ENCODE measurements at regions not wholly inside any gene's neighbourhood (a gene's known extent, or its start where the extent isn't known, plus 50 kb on each side); places are given as distances from the start of the nearest gene placed in this dataset.

DNA sequence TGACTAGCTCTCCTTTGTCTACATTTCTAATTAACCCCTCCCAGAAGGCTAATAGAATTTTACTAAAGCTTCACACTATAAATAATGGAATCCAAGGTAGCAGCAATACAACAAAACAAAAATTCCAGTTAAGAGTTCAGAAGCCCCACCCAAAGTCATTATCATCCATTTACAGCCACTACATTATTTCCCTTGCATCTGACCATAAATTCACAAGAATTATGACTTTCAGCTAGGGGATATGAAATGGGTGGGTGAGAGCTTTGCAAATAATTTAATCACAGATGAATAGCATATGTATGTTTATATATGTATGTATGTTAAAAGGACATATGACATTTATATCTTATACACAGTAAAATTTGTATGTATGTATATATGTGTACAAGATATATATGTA lies 65.3 kb upstream of the PTGDR start:
- Mint-ChIP-seq H3K27ac (no peak overlapping the region), H3K9me3 (peaks cover 42% of the 10 kb centered on the region), H3K4me1 (0 out of 2 replicates have a peak, but pooled peaks cover 3% of the 10 kb centered on the region), H3K36me3 (peaks cover 16% of the 10 kb centered on the region), H3K4me3 (no peak overlapping the region), H3K27me3 (ENCODE audit: low read depth) (no peaks in the 10 kb centered on the region)
- DNase-seq (ENCODE audit: low spot score) (no peak), ATAC-seq (no peak)
- ChIA-PET CTCF (no interaction called here), POLR2A (no interaction called here)
- TF ChIP-seq CBFB (CRISPR knock-in tag; IDR thresholded peaks at IDR 0.05; ENCODE audit: low read depth) (no peak), ESRRA (CRISPR knock-in tag; IDR thresholded peaks at IDR 0.05; ENCODE audit: borderline replicate concordance) (no peak), MYBL2 (CRISPR knock-in tag; IDR thresholded peaks at IDR 0.05) (no peak), ZNF219 (CRISPR knock-in tag; IDR thresholded peaks at IDR 0.05; ENCODE audit: borderline replicate concordance) (no peak), ZNF396 (CRISPR knock-in tag; IDR thresholded peaks at IDR 0.05; ENCODE audit: borderline replicate concordance) (no peak), HMGA2 (CRISPR knock-in tag; IDR thresholded peaks at IDR 0.05) (no peak), SMAD4 (CRISPR knock-in tag; IDR thresholded peaks at IDR 0.05) (no peak), IRF2 (CRISPR knock-in tag; IDR thresholded peaks at IDR 0.05; ENCODE audit: borderline replicate concordance, low read depth) (no peak), ELF4 (CRISPR knock-in tag; IDR thresholded peaks at IDR 0.05; ENCODE audit: low read depth) (no peak), RELA (CRISPR knock-in tag; IDR thresholded peaks at IDR 0.05; ENCODE audit: borderline replicate concordance) (no peak)
- TF ChIP-seq, protein P1, sequence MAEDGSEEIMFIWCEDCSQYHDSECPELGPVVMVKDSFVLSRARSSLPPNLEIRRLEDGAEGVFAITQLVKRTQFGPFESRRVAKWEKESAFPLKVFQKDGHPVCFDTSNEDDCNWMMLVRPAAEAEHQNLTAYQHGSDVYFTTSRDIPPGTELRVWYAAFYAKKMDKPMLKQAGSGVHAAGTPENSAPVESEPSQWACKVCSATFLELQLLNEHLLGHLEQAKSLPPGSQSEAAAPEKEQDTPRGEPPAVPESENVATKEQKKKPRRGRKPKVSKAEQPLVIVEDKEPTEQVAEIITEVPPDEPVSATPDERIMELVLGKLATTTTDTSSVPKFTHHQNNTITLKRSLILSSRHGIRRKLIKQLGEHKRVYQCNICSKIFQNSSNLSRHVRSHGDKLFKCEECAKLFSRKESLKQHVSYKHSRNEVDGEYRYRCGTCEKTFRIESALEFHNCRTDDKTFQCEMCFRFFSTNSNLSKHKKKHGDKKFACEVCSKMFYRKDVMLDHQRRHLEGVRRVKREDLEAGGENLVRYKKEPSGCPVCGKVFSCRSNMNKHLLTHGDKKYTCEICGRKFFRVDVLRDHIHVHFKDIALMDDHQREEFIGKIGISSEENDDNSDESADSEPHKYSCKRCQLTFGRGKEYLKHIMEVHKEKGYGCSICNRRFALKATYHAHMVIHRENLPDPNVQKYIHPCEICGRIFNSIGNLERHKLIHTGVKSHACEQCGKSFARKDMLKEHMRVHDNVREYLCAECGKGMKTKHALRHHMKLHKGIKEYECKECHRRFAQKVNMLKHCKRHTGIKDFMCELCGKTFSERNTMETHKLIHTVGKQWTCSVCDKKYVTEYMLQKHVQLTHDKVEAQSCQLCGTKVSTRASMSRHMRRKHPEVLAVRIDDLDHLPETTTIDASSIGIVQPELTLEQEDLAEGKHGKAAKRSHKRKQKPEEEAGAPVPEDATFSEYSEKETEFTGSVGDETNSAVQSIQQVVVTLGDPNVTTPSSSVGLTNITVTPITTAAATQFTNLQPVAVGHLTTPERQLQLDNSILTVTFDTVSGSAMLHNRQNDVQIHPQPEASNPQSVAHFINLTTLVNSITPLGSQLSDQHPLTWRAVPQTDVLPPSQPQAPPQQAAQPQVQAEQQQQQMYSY (CRISPR knock-in tag; IDR thresholded peaks at IDR 0.05): no peak
- TF ChIP-seq, protein P2, sequence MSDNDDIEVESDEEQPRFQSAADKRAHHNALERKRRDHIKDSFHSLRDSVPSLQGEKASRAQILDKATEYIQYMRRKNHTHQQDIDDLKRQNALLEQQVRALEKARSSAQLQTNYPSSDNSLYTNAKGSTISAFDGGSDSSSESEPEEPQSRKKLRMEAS (CRISPR knock-in tag; IDR thresholded peaks at IDR 0.05): no peak
- TF ChIP-seq, protein P3, sequence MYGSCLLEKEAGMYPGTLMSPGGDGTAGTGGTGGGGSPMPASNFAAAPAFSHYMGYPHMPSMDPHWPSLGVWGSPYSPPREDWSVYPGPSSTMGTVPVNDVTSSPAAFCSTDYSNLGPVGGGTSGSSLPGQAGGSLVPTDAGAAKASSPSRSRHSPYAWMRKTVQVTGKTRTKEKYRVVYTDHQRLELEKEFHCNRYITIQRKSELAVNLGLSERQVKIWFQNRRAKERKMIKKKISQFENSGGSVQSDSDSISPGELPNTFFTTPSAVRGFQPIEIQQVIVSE (CRISPR knock-in tag; IDR thresholded peaks at IDR 0.05; ENCODE audit: borderline replicate concordance): no peak
- TF ChIP-seq, protein P4, sequence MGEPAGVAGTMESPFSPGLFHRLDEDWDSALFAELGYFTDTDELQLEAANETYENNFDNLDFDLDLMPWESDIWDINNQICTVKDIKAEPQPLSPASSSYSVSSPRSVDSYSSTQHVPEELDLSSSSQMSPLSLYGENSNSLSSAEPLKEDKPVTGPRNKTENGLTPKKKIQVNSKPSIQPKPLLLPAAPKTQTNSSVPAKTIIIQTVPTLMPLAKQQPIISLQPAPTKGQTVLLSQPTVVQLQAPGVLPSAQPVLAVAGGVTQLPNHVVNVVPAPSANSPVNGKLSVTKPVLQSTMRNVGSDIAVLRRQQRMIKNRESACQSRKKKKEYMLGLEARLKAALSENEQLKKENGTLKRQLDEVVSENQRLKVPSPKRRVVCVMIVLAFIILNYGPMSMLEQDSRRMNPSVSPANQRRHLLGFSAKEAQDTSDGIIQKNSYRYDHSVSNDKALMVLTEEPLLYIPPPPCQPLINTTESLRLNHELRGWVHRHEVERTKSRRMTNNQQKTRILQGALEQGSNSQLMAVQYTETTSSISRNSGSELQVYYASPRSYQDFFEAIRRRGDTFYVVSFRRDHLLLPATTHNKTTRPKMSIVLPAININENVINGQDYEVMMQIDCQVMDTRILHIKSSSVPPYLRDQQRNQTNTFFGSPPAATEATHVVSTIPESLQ (CRISPR knock-in tag; IDR thresholded peaks at IDR 0.05): no peak

DNA sequence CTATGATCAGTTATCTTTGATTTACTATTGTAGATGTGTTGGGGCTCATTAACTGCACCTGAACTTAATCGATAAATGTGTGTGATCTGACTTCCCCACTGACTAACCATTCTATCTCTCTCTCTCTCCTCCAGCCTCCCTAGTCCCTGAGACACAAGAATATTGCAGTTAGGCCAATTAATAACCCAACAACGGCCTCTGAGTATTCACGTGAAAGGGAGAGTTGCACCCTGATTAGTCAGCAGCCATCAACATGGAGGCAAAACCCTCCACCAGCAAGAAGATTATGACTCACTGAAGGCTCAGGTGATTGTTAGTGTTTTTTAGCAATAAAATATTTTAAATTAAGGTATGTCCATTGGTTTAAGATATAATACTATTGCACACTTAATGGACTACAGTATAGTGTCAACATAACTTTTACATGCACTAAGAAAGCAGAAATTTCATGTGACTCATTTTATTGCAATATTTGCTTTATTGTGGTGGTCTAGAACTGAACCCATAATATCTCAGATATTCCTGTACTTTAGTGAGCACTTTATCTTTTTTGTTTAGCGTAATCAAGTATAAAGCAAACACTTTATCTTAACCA lies 77.1 kb upstream of the PTGDR start:
- ATAC-seq (no peak), DNase-seq (ENCODE audit: low spot score) (no peak)
- H3K9me3 Mint-ChIP-seq: peaks cover 10% of the 10 kb centered on the region
- H3K4me3 Mint-ChIP-seq: no peak overlapping the region
- CTCF ChIA-PET: no interaction called here
- TF ChIP-seq ATF1 (CRISPR knock-in tag; IDR thresholded peaks at IDR 0.05): no peak
- no peak overlapping the region for H3K27ac Mint-ChIP-seq
- POLR2A ChIA-PET: no interaction called here
- H3K4me1 Mint-ChIP-seq: no peaks in the 10 kb centered on the region
- peaks cover 3% of the 10 kb centered on the region; the same call in 1 of the 2 replicates for H3K27me3 Mint-ChIP-seq (ENCODE audit: low read depth)
- peaks cover 4% of the 10 kb centered on the region for H3K36me3 Mint-ChIP-seq

DNA sequence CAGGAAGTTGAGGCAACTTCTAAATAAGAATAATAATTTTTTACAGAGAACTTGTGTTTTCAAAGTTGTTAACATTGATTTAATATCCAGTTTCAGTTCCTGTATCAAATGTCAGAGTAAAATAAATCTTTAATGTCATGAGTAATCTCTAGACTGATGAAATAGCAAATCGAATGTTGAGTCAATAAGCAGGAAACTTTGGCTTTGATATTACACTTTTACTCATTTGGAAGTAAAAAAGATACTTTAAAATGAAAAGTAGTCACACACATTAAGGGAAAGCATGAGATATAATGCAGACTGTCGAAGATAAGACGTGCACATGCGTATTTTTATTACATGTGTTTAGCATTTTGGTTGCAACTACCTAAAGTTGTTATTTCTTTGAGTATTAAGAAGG lies 78.2 kb upstream of the PTGDR start:
- ATAC-seq: no peak
- H3K9me3 Mint-ChIP-seq: peaks cover 10% of the 10 kb centered on the region
- no peaks in the 10 kb centered on the region for H3K4me1 Mint-ChIP-seq
- POLR2A ChIA-PET: no interaction called here
- H3K36me3 Mint-ChIP-seq: no peaks in the 10 kb centered on the region
- no peak for DNase-seq (ENCODE audit: low spot score)
- H3K27ac Mint-ChIP-seq: no peak overlapping the region
- CTCF ChIA-PET: no interaction called here
- no peak overlapping the region for H3K4me3 Mint-ChIP-seq
- H3K27me3 Mint-ChIP-seq (ENCODE audit: low read depth): no peaks in the 10 kb centered on the region
- TF ChIP-seq SMAD3 (CRISPR knock-in tag; IDR thresholded peaks at IDR 0.05; ENCODE audit: borderline replicate concordance): no peak
- TF ChIP-seq, protein P5, sequence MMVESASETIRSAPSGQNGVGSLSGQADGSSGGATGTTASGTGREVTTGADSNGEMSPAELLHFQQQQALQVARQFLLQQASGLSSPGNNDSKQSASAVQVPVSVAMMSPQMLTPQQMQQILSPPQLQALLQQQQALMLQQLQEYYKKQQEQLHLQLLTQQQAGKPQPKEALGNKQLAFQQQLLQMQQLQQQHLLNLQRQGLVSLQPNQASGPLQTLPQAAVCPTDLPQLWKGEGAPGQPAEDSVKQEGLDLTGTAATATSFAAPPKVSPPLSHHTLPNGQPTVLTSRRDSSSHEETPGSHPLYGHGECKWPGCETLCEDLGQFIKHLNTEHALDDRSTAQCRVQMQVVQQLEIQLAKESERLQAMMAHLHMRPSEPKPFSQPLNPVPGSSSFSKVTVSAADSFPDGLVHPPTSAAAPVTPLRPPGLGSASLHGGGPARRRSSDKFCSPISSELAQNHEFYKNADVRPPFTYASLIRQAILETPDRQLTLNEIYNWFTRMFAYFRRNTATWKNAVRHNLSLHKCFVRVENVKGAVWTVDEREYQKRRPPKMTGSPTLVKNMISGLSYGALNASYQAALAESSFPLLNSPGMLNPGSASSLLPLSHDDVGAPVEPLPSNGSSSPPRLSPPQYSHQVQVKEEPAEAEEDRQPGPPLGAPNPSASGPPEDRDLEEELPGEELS (CRISPR knock-in tag; IDR thresholded peaks at IDR 0.05): no peak
- TF ChIP-seq, protein P6, sequence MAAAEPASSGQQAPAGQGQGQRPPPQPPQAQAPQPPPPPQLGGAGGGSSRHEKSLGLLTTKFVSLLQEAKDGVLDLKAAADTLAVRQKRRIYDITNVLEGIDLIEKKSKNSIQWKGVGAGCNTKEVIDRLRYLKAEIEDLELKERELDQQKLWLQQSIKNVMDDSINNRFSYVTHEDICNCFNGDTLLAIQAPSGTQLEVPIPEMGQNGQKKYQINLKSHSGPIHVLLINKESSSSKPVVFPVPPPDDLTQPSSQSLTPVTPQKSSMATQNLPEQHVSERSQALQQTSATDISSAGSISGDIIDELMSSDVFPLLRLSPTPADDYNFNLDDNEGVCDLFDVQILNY (CRISPR knock-in tag; IDR thresholded peaks at IDR 0.05): no peak
- TF ChIP-seq, protein P7, sequence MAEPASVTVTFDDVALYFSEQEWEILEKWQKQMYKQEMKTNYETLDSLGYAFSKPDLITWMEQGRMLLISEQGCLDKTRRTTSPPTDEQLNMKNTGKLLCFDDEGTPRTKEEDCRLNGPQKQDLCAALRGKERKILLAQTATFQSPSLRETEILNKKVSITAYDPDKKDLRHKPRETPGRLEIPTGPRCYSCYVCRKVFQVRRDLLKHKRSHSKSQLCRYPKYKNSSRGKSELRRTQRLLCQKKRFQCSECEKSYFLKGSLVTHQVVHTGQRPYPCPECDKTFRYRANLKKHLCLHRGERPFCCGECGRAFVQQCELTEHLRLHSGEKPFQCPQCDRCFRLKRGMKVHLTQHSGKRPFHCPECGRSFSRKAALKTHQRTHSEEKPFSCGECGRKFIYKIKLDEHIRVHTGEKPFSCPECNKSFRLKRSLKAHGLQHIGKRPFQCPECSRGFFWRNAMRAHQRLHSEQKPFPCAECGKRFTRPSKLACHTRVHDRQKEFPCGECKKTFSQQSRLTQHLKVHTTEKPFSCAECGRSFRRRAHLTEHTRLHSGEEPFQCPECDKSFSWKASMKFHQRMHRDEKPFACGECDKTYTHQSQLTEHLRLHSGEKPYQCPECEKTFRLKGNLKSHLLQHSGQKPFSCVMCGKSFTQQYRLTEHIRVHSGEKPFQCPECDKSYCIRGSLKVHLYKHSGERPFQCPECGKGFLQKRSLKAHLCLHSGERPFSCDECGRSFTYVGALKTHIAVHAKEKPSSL (CRISPR knock-in tag; conservative IDR thresholded peaks at IDR 0.05): no peak
- TF ChIP-seq, protein P2 (CRISPR knock-in tag; IDR thresholded peaks at IDR 0.05): no peak
